H54 (cell line): ENCODE measurements at regions not wholly inside any gene's neighbourhood (a gene's known extent, or its start where the extent isn't known, plus 50 kb on each side); places are given as distances from the start of the nearest gene placed in this dataset.

Experiments
- DNase-seq: peaks from one replicate; pipeline ENCODE4 v3.0.0; 2011; ENCODE audit warnings: low spot score, mixed read lengths; ENCODE audit not compliant: insufficient read length
- FAIRE-seq: peaks from 3 replicates; lab custom pipeline; 2011; peaks lifted over from hg19 to GRCh38; lab: Jason Lieb, UNC
- POLR2A ChIP-seq: IDR thresholded peaks from 2 replicates; pipeline ENCODE4 v1.6.1; 2011; ENCODE audit warnings: low read depth, mild to moderate bottlenecking, low read length

DNA sequence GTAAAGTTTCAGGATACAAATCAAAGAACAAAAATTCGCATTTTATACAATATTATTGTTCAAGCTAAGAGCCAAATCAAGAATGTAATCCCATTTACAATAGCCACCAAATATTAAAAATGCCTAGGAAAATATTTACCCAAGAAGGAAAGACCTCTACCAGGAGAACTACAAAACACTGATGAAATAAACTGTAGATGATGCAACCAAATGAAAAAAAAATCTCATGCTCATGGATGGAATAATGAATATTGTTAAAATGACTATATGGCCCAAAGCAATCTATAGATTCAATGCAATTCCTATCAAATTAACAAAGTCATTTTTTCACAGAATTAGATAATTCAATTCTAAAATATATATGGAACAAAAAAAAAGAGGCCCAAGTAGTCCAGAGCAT is 708.8 kb upstream of the MAN1A1 start:
- FAIRE-seq (no peak), DNase-seq (no peak)
- no peak for TF ChIP-seq POLR2A

- FAIRE-seq (no peak), DNase-seq (no peak)
- no peak for TF ChIP-seq POLR2A
These were observed 706.5 kb upstream of the MAN1A1 start for GRCh38 chr6:120056085-120056484.

GRCh38 chr6:120055071-120055470 is 705.5 kb upstream of the MAN1A1 start:
- FAIRE-seq: no peak
- no peak for TF ChIP-seq POLR2A
- no peak for DNase-seq

DNA sequence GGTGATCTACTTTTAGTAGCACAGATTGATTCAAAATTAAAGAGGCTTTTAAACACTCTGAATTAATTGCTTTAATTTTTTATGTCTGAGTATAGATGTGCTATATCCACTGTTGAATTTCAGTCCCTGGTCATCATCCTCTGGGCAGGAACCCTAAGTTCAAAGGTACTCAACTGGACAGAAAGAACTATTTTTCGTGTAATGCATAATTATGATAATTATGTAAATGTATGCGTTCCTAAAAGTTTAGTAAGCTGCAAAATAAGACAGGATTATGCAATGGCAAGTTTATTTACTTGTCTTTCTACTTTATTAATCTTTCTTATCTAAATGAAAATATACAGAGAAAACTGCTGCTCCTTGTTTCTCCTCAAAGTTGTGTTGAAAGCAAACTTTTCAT is 690.1 kb upstream of the MAN1A1 start:
- TF ChIP-seq POLR2A: no peak
- DNase-seq (no peak), FAIRE-seq (no peak)

DNA sequence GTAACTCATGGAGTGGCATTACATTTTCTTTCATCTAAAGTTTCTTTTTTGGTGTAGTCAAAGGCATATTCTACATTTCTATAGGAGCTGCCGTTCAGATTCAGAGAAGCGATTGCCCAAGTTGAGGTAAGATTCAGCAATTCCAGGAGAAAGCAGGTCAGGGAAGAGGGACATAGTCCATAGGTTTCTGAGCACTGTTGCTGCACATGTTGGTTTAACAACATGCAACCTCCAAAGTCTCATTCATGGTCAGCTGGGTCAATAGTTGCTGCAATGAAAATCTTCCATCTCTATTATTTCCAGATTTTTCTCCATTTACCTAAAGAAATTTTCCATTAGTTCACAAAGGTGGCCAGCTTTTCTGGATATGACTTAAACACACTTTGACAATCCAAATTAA is 682.3 kb upstream of the MAN1A1 start:
- TF ChIP-seq POLR2A: no peak
- DNase-seq (no peak), FAIRE-seq (no peak)

DNA sequence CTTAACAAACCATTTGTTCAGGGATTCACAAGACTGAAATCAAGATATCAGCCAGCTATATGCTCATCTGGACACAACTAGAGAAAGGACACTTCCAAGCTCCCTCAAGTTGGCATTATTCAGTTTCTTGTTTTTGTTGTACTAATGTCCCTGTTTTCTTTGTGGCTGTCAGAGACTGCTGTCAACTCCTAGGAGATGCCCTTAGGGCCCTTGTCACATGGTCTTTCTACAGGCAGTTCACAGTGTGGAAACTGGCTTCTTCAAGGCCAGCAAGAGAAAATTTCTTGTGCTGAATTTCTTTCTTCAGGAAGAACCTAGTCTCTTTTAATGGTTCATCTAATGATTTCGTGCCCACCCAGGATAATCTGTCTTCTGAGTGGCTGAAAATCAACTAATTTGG is 677.2 kb upstream of the MAN1A1 start:
- FAIRE-seq: no peak
- TF ChIP-seq POLR2A: no peak
- DNase-seq: no peak

DNA sequence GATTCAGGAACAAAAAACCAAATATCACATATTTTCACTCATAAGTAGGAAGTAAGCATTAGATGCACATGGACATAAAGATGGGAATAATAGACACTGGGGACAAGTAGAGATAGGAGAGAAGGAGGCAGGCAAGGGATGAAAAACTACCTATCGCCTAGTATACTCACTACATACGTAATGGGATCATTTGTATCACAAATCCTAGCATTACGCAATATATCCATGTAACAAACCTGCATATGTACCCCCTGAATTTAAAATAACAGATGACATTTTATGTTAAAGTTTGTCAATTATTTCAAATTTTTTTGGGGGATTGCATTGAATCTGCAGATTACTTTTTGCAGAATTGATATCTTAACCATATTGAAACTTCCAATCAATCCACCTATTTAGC is 660.5 kb upstream of the MAN1A1 start:
- FAIRE-seq: no peak
- TF ChIP-seq POLR2A: no peak
- no peak for DNase-seq

- DNase-seq (peak; percentile 2), FAIRE-seq (peak; percentile 92)
These were observed 655.9 kb upstream of the MAN1A1 start for GRCh38 chr6:120005292-120005976.

GRCh38 chr6:119986934-119987549 is 637.5 kb upstream of the MAN1A1 start:
- FAIRE-seq (no peak), DNase-seq (no peak)
- TF ChIP-seq POLR2A: no peak

More at GRCh38 chr6:120005292-120005976, 655.9 kb upstream of the MAN1A1 start:
- TF ChIP-seq POLR2A: peak; percentile 45; the same call in 1 of the 2 replicates

DNA sequence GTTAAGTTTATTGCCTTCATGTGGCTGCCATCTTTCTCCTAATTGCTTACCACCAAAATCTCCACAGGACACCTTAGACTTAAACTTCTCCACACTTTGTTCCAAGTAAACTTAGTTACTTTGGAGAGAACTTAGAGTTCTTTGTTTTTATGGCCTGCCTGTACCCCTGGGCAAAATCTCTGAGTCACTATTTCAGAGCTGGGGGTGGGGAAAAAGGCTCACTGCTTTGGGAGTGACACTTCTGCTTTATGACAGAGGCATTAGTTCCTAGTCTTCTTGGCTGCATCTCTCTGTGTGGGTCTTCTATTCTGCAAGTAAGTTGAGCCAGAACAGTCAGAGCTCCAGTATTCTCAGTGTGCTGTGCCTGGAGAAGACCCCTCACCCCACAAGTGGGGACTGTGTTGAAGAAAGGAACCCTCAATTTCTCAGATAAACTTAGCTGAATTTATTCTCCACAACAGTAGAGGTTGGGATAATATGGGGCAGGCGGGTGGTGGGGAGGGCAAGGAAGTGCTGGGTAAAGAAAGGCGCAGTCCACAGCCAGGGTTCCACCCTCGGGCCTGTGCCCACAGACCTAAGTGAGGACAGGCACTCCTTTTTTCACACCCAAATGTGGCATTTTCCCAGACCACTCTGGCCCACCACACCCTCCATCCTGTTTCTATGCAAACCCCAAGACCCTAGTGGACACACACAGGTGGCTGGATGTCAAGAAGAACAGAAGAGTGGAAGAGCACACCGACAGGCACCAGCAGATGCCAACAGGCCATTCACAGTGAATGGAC is 636.6 kb upstream of the MAN1A1 start:
- FAIRE-seq: no peak
- no peak for DNase-seq
- no peak for TF ChIP-seq POLR2A

- FAIRE-seq (no peak), DNase-seq (no peak)
- no peak for TF ChIP-seq POLR2A
These were observed 631.2 kb upstream of the MAN1A1 start for GRCh38 chr6:119980802-119981201.

DNA sequence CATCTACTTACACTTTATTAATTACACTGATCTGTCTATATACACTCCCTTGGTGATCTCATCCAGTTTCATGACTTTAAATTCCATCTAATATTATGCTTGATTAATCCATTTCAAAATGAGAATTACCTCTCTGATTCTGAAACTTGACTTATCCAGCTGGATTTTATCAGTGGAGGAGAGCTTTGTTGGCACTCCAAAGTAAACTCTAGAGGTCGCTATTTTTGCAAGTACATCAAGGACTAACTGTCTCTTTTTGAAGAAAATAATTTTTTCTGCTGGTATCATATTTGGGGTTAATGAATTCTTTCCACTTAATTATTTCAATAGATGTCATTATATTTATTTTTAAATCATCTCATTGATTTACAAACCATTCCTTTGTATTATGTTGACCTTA is 630.3 kb upstream of the MAN1A1 start:
- DNase-seq (no peak), FAIRE-seq (no peak)
- no peak for TF ChIP-seq POLR2A

GRCh38 chr6:119978274-119978889 is 628.8 kb upstream of the MAN1A1 start:
- FAIRE-seq: no peak
- TF ChIP-seq POLR2A: no peak

More at GRCh38 chr6:119978274-119978889, 628.8 kb upstream of the MAN1A1 start:
- no peak for DNase-seq
